HG03135 (cell line): ENCODE measurements at regions not wholly inside any gene's neighbourhood (a gene's known extent, or its start where the extent isn't known, plus 50 kb on each side); places are given as distances from the start of the nearest gene placed in this dataset.
"Not testable (repeated sequence)": the region's sequence is repeated elsewhere in the genome, so short reads cannot be mapped to it uniquely, and the experiment has no call there.

Experiments
- ATAC-seq: cut with Tn5 transposase; IDR thresholded peaks from one replicate; pipeline ENCODE4 v1.9.1; 2021; ENCODE audit warnings: mild to moderate bottlenecking, moderate library complexity; ENCODE audit not compliant: unreplicated experiment

DNA sequence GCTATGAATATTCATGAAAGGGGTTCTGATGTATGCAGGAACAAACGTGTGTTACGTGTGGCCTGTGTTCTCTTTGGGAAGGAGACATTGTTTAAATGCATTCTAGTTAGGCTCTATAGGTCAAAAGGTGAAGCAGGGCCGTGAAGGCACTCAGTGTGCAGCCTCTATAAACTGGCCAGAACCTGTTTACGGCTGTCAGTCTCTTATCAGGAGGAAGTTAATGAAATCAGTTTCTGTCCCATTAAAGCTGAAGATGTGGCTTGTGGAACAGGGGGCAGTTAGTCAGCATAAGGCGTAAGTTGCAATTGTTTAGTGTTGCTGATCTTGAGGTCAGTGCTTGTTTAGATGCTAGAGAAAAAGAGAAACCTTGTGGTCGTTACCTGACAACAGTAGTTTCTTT is 111.5 kb upstream of the KCNG1 start:
- no peak for ATAC-seq

DNA sequence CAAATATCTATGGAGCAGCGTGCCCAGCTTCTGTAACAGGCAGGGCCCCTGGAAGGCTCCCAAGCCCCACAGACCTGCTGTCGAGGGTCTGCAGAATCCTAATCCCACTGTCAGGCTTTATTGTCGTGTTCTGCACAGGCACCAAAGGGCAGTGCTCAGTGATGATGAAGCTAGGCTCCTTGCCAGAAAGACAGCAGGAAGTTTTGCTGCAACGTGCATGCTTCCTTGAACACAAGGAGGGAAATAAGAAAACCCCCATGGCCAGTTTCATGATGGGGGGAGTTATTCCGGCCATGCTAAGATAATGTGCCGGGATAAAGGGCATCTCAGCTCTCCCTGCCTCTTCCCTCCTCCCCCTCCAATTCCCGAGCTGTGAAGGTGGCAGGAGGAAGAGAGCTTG is 109.4 kb upstream of the KCNG1 start:
- ATAC-seq = no peak

DNA sequence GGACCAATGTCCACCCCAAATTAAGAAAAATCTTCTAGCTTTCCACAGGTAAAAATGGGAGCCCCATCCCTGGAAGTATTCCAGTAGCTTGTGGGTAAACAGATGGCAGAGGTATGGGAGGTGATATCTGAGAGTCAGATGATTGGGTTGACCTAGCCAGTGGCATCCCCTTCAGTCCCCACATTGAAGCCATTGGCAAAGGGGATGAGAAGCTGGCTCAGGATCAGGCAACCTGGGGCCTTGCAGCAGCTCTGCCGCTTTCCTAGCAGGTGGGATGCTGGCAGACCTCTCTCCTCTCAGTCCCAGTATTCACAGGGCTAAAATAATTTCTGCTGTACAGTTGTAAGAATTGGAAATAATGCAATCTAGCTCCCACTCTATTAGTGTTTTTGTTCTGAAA is 108.9 kb upstream of the KCNG1 start:
- ATAC-seq = no peak

GRCh38 chr20:51129147-51129776 is 106.4 kb upstream of the KCNG1 start:
- ATAC-seq = no peak

GRCh38 chr20:51128198-51128597 is 105.3 kb upstream of the KCNG1 start:
- no peak for ATAC-seq

GRCh38 chr20:51127713-51128112 is 104.8 kb upstream of the KCNG1 start:
- no peak for ATAC-seq

DNA sequence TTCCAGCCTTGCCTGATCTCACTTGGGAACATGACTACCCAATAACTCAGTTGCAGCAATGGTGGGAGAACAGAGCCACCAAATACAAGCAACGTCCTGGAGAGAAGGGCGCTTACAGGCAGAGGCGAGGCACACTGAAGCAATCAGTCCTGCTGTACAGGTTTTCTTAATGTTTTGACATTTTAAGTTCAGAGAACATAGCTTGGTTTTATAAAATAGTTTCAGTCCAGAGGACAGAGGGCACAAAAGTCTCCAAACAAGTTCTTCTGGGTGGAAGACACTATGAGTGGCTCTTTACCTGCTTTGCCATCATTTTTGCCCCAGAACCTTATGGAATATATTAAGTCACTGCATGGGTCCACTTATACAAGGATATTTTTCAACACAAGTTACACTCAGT is 103.4 kb upstream of the KCNG1 start:
- no peak for ATAC-seq

- ATAC-seq = no peak
Measured at GRCh38 chr20:51125780-51126179, 102.9 kb upstream of the KCNG1 start.

DNA sequence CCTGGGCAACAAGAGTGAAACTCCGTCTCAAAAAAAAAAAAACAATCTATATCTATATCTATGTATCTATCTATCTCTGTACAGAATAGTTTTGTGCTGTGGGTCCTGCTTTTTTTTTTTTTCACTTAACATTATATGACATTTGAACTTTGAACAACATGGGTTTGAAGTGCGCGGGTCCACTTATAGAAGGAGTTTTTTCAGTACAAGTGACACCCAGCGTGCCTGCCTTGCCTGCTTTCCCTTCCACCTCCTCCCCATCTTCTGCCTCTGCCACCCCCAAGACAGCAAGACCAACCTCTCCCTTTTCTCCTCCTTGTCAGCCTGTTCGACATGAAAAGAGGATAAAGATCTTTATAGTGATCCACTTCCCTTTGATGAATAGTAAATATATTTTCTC is 102.2 kb upstream of the KCNG1 start:
- ATAC-seq = no peak

- not testable (repeated sequence) for ATAC-seq
Measured at GRCh38 chr20:51123887-51124286, 101.0 kb upstream of the KCNG1 start.

DNA sequence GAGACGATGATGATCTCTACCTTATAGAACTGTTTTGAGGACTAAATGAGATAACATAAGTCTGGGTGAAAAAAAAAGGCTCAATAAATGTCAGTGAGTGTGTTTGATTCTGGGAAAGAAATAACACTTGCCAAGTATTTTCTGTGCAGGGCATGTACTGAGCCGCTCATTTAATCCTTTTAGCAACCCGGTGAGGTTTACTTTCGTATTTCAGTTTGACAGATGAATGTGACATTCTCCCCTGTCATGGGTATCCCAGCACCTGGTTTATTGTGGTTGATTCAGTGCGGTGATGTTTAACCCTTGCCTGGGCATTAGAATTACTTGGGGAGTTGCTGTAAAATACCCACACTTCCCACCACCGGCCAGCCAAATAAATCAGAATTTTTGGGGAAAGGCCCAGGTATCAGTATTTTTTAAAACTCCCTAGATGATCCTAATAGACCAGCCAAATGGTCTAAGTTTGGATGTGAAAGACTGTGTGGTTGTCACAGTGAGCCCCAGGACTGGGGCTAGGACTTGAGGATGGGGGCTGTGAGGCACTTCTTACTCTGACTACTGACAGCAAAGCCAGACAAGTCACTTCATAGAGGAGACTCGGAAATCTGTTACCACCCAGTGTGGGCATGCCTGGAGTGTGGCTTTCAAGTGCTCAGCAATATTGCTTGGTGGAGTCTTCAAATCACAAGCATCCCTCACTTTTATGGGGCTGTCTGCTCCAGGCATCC is 100.2 kb upstream of the KCNG1 start:
- ATAC-seq = no peak

- ATAC-seq = no peak
Measured at GRCh38 chr20:51121901-51122412, 99.0 kb upstream of the KCNG1 start.

DNA sequence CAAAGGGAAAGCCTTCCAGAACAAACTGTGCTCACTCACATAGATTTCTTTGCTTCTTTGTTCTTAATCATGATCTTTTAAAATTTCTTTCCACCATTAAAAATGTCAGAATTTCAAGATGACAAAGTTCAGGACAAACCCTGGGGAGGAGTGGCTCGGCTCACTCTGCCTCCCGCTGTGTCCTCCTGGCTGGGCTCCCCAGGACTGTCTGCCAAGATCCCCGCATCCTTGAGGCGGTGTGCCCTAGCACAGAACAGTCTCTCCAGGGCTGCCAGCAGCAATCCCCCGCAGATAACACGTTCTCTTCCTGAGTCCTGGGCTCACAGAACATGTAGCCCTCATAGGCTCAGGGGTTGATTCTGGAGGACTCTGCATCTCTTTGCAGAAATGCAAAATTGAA is 98.4 kb upstream of the KCNG1 start:
- ATAC-seq = no peak

- no peak for ATAC-seq
Measured at GRCh38 chr20:51120868-51121267, 98.0 kb upstream of the KCNG1 start.

DNA sequence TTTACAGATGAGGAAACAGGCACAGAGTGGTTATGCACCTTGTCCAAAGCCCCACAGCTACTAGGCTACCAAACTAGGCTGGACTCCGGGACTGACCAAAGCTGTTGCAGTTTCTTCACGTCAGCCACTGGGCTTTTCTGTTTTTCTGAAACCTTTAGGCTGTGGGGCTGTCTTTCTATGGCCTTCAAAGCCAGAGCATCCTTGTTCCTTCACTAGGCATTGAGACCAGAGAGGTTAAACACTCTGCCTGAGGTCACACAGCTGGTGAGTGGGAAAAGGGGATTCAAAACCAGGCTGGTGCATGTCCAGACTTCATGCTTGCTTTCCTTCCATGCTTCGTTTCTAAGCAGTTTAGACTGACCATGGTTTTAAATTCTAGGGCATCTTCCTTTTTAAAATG is 97.5 kb upstream of the KCNG1 start:
- no peak for ATAC-seq

- ATAC-seq = no peak
Measured at GRCh38 chr20:51119914-51120313, 97.0 kb upstream of the KCNG1 start.

DNA sequence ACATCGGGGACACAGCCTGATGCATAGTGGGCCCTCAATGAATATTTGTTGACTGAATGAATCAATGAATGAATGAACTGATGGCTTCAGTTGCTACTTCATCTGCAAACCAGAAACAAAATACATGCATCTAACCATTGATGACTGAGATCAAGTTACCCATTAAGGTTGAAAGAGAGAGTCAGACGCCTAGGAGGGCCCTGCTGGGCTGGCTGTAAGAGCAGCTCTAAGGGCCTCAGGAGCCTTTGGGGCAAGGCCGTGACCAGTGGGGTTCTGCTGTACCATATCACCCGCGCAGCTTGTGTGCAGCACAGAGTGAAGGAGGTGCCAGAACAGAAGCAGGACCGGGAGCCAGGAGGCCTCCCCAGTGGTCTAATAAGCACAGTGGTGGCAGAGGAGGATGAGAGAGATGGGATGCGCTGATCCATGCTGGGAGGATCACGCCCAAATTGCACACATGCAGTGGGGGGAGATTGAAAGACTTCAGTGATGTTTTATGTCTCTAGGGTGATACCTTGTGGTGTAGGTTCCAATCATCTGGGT is 96.1 kb upstream of the KCNG1 start:
- ATAC-seq = no peak

- no peak for ATAC-seq
Measured at GRCh38 chr20:51118216-51118615, 95.3 kb upstream of the KCNG1 start.

DNA sequence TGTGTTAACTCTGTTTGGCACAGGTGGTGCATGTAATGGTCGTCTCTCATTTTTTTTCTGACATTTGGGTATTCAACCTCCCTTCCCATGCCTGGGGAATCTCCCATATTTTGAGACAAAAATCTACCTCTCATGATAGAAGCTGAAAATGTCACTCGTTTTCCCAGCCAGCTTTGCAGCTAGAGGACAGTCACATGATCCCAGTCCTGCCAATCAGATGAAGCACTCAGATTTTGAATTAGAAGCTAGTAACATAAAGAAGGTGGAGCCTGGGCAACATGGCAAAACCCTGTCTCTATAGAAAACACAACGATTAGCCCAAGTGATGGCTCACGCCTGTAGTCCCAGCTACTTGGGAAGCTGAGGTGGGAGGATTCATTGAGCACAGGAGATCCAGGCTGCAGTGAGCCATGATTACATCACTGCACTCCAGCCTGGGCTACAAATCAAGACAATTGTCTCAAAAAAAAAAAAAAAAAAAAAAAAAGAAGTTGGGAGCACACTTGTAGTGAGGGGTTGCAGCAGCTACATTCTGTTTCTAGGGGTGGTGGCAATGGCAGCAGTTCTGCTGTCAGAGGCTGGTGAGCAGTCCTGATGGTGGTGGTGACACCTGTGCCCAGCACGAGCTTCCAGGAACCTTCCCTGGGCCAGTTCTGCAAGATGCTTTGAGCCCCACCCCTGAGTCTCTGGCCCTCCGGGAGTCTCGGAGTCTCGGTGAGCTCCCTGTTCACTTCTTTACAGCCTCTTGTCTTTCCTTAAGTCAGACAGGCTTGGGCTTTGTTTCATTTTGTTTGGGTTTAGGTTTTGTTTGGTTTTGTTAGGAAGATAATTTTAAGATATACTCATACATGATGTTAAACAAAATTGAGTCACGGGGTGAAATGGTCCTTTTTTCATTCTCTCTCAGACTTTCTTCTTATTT is 94.1 kb upstream of the KCNG1 start:
- no peak for ATAC-seq

- ATAC-seq = no peak
Measured at GRCh38 chr20:51111290-51111689, 88.4 kb upstream of the KCNG1 start.

- no peak for ATAC-seq
Measured at GRCh38 chr20:51108638-51109363, 85.9 kb upstream of the KCNG1 start.
